G401.6 (cell line): ENCODE measurements at regions not wholly inside any gene's neighbourhood (a gene's known extent, or its start where the extent isn't known, plus 50 kb on each side); places are given as distances from the start of the nearest gene placed in this dataset.

ENCODE experiments used
- FAIRE-seq: peaks from 2 replicates; lab custom pipeline; 2012; peaks lifted over from hg19 to GRCh38; lab: Jason Lieb, UNC

DNA sequence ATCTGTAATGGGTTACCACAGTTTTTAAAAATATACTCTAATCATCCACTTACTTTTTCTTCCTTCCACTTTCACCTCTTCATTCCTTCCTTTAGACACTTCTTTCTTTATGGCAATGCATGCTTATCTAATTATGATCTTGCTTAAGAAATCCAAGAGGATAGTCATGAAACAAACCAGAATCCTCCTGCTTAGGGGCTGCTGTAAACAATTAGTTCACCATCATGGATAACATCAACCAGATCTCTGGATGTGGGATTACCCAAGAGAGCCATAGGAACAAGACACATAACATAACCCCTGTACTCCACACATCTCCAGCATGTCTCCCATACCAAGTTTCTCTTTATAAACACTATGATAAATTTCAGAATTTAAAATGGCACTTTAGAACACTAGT, 713.4 kb upstream of the PTPRD start:
- no peak for FAIRE-seq

DNA sequence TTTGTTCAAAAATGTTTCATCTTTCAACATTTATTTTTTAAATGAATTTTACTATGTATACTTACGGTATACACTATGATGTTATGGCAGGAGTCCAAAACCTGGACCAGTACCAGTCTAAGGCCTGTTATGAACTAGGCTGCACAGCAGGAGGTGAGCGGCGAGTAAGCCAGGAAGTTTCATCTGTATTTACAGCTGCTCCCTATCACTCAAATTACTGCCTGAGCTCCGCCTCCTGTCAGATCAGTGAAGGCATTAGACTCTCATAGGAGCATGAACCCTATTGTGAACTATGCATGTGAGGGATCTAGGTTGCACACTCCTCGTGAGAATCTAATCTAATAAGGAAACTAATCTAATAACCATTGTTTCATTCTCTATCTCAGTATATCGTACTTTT, 715.5 kb upstream of the PTPRD start:
- FAIRE-seq: no peak

DNA sequence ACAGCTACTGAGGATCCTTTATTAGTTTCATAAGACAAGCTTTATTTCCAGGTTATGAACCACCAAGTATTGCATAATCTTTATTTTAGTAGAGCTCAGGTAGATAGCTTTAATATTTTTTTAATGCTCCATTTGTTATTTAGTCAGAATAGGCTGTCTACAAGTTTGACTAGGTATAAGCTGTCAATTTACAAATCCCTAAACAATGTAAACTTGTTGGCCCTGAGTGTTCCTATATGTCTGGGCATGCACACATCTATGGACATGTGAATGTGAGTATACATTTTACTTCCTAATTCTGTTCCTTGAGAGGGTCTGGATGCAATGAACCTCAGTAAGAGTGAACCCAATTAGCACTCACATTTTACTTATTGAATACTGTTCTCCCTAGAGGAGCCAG, 722.2 kb upstream of the PTPRD start:
- no peak for FAIRE-seq

DNA sequence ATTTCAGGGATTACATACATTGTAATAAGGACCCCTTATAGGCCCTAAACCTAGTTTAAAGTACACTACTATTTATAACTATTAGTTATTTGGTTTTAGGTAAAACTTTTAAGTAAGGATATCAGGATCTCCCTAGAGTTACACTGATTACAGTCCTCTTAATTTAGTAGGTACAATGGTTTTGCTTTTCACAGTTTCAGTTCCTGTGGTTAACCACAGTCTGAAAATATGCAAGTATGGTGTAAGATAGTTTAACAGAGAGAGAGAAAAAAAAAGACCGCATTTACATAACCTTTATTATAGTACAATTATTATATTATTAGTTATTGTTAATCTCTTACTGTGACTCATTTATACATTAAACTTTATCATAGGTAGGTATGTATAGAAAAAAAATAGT, 725.3 kb upstream of the PTPRD start:
- FAIRE-seq: no peak

DNA sequence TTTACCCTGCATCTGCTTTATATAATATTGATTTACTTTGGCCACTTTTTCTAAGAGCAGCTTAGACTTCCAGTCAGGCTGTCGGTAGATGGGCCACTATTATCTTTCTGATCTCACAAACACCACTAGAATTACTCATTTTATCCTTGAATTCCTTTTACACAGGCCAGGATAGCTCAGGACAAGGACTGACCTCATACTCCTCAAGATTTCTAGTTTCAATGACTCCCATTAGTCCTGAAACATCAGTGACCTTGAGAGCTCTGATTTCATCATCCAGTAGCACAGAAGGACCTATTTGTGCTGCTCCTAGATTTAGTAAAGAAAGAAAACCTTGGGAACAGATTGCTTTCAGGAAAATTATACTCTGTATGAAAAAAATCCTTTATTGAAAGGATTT, 727.9 kb upstream of the PTPRD start:
- no peak for FAIRE-seq

DNA sequence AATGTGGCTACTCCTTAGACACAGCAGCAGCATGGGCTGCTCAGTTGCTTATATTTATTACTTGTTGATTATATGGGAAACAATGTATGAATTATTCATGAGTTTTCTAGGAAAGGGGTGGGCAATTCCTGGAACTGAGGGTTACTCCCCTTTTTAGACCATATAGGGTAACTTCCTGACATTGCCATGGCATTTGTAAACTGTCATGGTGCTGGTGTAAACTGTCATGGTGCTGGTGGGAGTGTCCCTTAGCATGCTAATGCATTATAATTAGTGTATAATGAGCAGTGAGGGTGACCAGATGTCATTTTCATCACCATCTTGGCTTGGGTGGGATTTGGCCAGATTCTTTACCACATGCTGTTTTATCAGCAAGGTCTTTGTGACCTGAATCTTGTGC, 734.6 kb upstream of the PTPRD start:
- FAIRE-seq: no peak

DNA sequence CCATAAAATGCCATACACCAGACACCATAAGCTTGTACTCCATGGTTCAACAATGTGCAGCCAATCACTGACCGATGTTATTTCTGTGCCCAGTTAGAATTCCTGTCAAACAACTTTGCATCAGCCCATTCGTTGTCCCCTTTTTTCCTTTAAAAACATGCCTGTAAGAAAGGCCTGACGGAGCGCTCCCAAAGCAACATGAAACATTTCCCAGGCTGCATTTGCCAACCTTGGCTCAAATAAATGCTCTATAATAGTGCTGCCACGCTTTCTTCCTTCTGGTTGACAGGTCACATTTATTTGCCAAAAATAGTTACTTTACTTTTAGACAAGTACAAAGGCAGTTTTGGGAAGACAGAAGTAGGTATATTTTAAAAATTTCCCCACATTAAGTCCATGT, 735.6 kb upstream of the PTPRD start:
- no peak for FAIRE-seq

DNA sequence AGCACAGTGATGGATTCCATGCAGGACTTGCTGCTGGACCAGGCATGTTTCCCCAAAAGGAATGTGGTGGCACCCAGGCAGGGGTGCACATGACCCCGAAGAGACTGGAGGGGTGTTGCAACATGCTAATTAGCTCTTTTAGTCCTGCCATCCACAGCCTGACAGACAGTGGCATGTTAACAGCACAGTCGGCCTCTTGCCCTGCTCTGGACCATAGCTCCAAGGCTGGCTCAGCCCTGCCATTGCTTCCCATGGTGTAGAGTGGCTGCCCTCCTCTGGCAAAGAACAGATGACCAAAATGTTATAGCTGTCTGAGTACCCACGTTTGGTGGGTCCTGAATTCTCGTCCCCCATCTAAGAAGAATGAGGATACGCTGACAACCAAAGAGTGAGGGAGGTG, 736.4 kb upstream of the PTPRD start:
- FAIRE-seq: no peak

DNA sequence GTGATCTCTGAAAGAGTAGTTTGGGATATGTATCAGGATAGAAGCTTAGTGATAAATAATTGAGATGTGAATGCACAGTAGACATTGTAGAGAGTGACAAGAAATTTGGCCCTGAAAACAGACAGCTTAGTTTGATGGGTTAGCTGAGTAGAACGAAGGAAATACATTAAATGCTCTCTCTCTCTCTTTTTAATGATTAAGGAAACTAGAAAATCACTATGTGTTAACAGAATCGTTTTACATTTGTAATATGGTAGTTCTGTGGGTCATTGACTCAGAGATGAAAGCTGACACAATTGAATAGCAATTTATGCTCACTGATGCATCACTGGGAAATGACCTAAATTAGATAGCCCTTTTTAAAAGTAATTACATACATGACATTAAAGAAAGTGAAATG, 739.8 kb upstream of the PTPRD start:
- FAIRE-seq: no peak

DNA sequence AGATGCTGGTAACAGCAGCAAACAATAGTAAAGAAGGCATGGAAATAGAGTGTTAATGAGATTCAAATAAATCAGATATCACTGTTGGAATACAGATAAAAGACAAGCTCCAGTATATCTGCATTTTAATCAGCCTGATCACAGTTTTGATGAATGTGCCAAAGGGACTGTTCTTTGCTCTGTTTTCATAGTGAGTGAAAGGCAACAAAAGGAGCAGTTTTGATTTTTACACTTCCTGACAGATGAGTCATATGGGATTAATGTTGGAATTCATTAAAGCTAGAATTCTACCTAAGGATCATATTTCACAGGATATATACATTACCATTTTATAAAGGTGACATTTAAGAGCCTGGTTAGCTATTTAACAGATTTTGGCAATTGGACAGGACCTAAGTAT, 743.3 kb upstream of the PTPRD start:
- no peak for FAIRE-seq

DNA sequence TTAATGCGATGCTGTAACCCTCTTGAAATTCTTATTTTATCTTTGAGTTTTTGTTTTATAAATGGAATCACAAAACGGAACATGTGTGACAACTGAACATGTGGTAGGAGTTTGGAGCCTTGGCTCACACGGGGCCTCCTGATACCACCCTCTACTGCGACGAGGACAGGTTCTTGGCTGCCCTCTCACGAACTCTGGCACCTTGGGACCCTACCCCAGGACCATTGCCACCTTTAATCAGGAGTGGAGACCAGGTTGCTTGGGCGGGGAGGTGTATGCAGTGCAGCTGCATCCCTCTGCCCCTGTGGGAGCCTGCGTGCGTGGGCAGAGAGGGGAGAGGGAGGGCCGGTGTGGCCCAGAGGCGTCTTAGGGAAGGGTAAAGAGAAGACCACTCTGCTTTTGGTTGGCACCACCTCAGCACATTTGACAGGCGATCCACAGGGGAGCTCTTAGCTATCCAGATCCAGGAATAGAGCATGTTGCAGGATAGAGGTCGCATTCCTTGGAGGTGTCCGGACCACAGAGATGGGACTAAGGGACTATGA, 753.9 kb upstream of the PTPRD start:
- FAIRE-seq: no peak

DNA sequence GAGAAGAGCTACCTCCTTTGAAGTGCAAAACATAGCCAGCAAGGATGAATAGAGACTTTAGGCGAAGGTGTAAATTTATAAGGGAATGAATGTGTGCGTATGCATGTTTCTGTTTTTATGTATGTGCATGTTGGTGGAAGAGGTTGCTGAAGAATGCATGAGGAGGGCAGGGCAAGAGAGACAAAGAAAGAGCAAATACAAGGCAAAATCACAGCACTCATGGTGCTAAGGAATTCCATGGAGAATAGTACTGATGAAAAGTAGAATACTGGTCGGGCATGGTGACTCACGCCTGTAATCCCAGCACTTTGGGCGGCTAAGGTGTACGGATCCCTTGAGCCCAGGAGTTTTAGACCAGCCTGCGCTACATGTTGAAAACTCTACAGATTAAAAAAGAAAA, 762.1 kb upstream of the PTPRD start:
- no peak for FAIRE-seq

DNA sequence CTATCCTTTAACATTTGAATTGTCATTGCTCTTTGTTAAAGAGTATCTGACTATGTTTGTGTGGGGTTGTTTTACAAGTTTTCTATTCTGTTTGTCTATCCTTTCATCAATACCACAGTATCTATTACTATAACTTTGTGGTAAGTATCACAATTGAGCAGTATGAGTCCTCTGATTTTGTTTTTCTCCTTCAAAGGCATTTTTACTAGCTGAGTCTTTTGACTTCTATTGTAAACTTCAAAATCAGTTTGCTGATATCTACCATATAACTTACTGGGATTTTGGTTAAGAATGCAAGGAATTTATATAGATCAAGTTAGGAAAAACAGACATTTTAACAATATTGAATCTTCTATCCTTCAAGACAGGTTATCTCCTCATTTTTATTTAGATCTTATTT, 789.8 kb upstream of the PTPRD start:
- no peak for FAIRE-seq

DNA sequence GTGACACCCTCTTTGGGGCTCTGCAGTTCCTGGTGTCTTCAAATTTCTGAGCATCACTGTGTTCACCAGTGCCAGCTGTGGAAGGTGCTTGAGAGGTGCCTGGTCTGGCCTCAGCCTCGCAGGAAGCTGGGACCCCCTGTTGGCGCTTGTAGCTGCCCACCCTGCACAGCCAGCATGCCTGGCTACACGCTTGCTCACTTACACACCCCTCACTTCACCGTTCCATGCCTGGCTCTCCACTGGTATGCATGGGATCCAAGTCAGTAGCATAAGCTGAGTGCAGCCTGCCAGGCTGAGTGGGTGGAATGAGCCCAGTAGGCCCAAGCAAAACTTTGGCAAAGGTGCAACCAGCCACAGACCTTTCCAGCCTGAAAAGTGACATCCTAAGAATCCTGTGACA, 801.4 kb upstream of the PTPRD start:
- no peak for FAIRE-seq

DNA sequence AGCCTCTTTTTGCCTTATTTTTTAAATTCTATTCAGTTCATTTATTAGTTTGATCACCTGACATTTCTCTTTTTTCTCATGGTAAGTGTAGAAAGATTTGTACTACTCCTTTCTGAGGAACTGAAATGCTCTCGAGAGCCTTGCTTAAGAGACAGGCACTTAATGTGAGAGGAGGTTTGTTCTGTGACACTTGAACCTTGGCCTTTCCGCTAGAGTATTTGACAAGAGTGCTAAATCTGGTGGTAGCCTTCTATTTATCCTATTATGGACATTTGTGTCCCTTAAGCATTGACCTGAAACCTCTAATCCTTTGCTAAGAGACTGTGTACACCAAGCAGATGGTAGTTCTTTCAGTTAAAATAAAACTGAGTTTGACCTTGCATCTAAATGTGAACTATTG, 805.0 kb upstream of the PTPRD start:
- FAIRE-seq: no peak

DNA sequence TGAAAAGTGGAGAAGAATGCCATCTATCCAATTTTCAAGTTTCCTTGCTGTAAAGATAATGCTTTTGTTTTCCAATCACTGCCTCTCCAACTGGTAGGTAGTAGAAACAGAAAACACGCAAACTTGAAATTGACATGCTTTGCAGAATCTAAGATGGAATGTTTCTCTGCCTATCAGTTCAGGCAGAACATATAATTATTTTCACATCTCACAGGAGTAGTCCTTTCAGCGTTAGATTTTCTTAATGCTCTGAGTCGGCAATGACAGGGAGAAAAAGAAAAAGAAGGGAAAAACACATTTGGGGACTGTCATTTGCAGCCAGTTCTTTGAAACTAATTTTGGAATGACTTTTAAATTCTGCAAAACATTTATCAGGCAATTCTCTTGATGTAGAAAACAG, 818.7 kb upstream of the PTPRD start:
- FAIRE-seq: no peak

DNA sequence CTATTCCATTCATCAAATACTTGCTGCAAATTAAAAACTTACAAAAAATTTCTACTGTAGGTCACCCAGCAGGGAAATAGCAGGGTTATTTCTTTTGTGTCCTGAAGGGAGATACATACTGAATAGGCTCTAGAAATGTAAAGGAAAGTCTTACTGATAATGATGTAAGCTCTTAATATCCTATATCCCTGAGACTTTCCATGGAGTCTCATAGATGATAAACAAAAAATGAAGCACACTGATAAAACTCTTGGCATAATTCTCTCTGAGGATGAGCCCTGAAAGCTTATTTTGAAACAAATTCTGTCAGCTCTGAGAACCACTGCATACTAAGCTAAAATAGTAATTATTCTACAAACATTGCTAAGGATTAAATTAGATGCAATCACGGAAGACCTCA, 819.6 kb upstream of the PTPRD start:
- no peak for FAIRE-seq

DNA sequence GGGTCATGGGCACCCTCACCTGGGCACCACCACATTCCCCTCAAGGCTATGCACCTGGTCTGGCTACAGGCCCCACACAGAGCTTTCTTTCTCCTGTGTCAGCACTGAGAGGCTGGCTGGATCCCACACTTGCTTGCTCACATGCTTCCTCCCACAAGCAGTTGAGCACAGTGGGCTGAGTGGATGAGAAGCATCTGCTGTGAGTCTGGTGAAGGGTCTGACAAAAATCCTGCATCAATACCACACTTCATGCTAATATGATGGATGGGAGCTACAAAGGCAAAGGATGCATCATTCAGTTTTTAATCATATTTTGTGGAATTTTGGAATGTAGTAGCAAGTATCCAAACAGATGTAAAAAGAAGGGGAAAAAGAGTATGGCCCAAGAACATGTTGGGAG, 830.8 kb upstream of the PTPRD start:
- FAIRE-seq: no peak

DNA sequence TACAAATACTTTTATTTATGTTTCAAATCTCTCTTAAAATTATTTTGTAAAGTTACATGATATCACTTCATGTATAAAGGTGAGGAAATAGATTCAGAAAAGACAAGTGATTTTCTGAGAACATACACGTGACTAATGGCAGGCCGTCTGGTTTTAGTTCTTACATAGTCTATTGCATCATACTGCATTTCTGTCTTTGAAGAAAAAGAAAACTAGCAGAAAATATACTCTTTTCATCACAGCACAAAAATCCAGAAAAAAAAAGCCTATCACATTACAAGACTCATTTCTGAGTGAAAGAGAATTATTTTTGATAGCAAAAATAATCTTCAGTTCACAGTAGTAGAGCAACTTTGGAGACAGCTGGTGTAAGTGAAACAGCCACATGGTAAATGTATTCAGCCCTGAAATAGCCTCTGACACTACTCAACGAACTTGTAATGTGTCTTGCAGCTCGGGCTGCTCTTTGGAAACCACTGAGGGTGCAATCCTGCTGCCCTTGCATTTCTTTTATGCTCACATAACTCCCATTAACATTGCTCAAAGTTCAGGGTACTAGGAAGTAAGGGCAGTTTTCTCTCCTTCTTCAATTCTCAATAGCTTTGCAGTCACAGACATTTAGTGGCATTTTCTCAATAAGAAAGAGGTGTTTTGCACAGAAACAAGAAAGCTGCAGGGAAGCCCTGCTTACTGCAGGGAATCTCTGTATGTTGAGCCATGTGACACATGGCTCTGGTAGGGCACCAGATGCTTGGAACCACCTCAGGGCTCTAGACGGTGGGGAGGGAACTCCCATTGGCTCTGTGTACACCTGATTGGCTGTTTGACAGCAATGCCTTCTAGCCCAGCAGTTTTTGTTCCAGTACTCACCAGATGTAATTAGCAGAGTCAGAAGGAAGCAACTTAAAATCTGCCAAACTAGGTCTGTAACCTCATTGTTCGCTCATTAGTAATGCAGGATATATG, 845.3 kb upstream of the PTPRD start:
- no peak for FAIRE-seq

DNA sequence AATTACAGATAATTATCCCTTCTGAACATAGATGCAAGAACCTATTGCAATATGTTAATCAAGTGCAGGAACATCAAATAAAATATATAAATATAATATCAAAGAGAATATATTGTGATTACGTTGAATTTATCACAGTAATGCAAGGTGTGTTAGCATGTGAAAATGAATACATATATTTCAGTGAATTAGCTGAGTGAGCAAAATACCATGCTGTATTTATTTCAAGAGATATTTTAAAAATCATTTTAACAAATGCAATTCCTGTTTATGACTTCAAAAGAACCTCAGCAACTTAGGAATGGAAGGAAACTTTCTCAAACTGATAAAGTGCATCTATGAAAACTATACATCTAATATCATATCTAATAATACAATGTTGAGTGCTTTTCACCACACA, 856.9 kb upstream of the PTPRD start:
- FAIRE-seq: no peak

DNA sequence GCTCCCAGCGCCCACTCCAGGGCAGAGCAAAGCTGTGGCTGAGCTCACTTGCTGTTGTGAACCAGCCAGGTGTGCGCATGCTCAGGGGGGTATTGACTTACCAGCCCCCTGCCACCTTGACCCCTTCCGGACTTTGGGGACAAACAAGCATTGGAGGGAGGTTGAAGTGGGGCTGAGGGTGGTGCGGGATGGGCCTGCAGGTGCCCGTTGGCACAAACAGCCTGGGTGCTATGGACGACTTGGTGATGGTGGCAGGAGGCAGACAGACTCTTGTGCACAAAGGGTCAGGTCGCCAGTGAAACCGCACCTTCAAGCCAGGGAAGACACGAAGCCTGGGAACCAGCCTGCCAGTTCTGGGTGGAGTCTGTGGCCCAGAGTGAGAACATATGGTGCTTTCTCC, 858.5 kb upstream of the PTPRD start:
- no peak for FAIRE-seq

DNA sequence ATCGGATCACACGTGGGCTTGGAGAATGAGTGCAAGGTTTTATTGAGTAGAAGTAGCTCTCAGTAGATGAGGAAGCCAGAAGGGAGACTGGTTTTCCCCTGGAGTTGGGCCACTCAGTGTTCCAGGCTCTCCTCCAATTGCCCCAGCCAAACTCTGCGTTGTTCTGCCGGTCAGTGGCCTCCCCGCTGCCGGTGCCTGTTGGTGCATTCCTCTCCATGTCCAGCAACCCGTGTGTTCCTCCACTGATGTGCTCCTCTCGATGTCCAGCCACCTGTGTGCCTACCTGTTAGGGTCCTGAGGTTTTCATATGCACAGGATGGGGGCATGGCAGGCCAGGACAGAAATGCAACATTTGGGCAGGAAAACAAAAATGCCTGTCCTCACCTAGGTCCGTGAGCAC, 888.0 kb upstream of the PTPRD start:
- FAIRE-seq: no peak

DNA sequence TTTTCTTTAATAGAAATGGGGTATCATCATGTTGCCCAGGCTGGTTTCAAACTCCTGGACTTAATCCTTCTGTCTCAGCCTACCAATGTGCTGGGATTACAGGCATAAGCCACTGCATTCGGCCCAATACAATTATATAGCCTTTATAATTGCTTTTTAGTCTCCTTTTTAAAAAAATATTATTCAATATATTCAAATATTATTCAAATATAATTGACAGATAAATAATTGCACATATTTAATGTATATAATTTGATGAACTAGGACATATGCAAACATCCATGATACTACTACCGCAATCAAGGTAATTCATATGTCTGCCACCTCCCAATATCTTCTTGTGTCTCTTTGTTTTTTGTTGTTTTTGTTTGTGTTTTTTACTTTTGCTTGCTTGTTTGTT, 894.2 kb upstream of the PTPRD start:
- FAIRE-seq: no peak

DNA sequence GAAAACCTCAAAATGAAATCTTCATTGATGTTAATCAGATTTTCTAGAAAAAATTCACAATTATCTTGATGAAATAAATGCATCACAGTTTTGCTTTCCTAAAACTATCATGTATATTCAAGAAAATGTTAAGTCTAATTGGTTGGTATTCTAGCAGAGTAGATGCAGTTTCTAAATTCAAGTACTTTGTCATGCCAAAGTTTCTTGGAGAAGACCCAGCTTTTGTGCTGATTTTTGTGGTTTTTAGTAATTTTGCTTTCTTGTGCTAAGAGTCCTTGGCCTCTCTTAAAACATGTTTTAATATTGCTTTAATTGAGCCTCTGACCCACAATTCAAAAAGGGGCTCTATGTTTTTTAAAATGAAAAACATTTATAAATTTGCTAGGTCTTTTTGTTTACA, 924.8 kb upstream of the PTPRD start:
- no peak for FAIRE-seq
